ENCODE measurements at regions not wholly inside any gene's neighbourhood (a gene's known extent, or its start where the extent isn't known, plus 50 kb on each side); places are given as distances from the start of the nearest gene placed in this dataset.

- TF ChIP-seq TAF1 (IDR thresholded peaks at IDR 0.05; ENCODE audit: low read depth, low read length) = no peak
- no peak for TF ChIP-seq POLR2AphosphoS5 (IDR thresholded peaks at IDR 0.05; ENCODE audit: low read depth, low read length)
- TF ChIP-seq SPI1 (IDR thresholded peaks at IDR 0.05; ENCODE audit: low read depth, low read length) = no peak
- no peak for TF ChIP-seq POLR2A (IDR thresholded peaks at IDR 0.05; ENCODE audit: low read depth, low read length)
- no peak for TF ChIP-seq POU2F2 (IDR thresholded peaks at IDR 0.05; ENCODE audit: low read depth, low read length)
- TF ChIP-seq PAX5 (IDR thresholded peaks at IDR 0.05; ENCODE audit: insufficient read depth, low read length, severe bottlenecking) = no peak
- FAIRE-seq = no peak
- no peak for DNase-seq (ENCODE audit: insufficient read length, low spot score)
Observed at GRCh38 chr15:94535298-94536048, 304.1 kb downstream of the MCTP2 start.

- DNase-seq (ENCODE audit: insufficient read length, low spot score) (no peak), FAIRE-seq (no peak)
- TF ChIP-seq POLR2A (IDR thresholded peaks at IDR 0.05; ENCODE audit: low read depth, low read length) = no peak
- no peak for TF ChIP-seq POU2F2 (IDR thresholded peaks at IDR 0.05; ENCODE audit: low read depth, low read length)
- TF ChIP-seq TAF1 (IDR thresholded peaks at IDR 0.05; ENCODE audit: low read depth, low read length) = no peak
- TF ChIP-seq SPI1 (IDR thresholded peaks at IDR 0.05; ENCODE audit: low read depth, low read length) = no peak
- TF ChIP-seq POLR2AphosphoS5 (IDR thresholded peaks at IDR 0.05; ENCODE audit: low read depth, low read length) = no peak
- no peak for TF ChIP-seq PAX5 (IDR thresholded peaks at IDR 0.05; ENCODE audit: insufficient read depth, low read length, severe bottlenecking)
Observed at GRCh38 chr15:94536549-94536948, 305.2 kb downstream of the MCTP2 start.

GRCh38 chr15:94538280-94538679, 306.9 kb downstream of the MCTP2 start:
- FAIRE-seq = no peak
- DNase-seq (ENCODE audit: insufficient read length, low spot score) = no peak
- TF ChIP-seq POLR2A (IDR thresholded peaks at IDR 0.05; ENCODE audit: low read depth, low read length) (no peak), POU2F2 (IDR thresholded peaks at IDR 0.05; ENCODE audit: low read depth, low read length) (no peak), TAF1 (IDR thresholded peaks at IDR 0.05; ENCODE audit: low read depth, low read length) (no peak), PAX5 (IDR thresholded peaks at IDR 0.05; ENCODE audit: insufficient read depth, low read length, severe bottlenecking) (no peak), POLR2AphosphoS5 (IDR thresholded peaks at IDR 0.05; ENCODE audit: low read depth, low read length) (no peak), SPI1 (IDR thresholded peaks at IDR 0.05; ENCODE audit: low read depth, low read length) (no peak)

GRCh38 chr15:94542391-94542790, 311.0 kb downstream of the MCTP2 start:
- DNase-seq (ENCODE audit: insufficient read length, low spot score) (no peak), FAIRE-seq (no peak)
- no peak for TF ChIP-seq PAX5 (IDR thresholded peaks at IDR 0.05; ENCODE audit: insufficient read depth, low read length, severe bottlenecking)
- no peak for TF ChIP-seq SPI1 (IDR thresholded peaks at IDR 0.05; ENCODE audit: low read depth, low read length)
- no peak for TF ChIP-seq POLR2AphosphoS5 (IDR thresholded peaks at IDR 0.05; ENCODE audit: low read depth, low read length)
- no peak for TF ChIP-seq TAF1 (IDR thresholded peaks at IDR 0.05; ENCODE audit: low read depth, low read length)
- no peak for TF ChIP-seq POLR2A (IDR thresholded peaks at IDR 0.05; ENCODE audit: low read depth, low read length)
- no peak for TF ChIP-seq POU2F2 (IDR thresholded peaks at IDR 0.05; ENCODE audit: low read depth, low read length)

GRCh38 chr15:94546808-94547207, 315.4 kb downstream of the MCTP2 start:
- no peak for DNase-seq (ENCODE audit: insufficient read length, low spot score)
- no peak for FAIRE-seq
- TF ChIP-seq POLR2AphosphoS5 (IDR thresholded peaks at IDR 0.05; ENCODE audit: low read depth, low read length) (no peak), PAX5 (IDR thresholded peaks at IDR 0.05; ENCODE audit: insufficient read depth, low read length, severe bottlenecking) (no peak), POU2F2 (IDR thresholded peaks at IDR 0.05; ENCODE audit: low read depth, low read length) (no peak), POLR2A (IDR thresholded peaks at IDR 0.05; ENCODE audit: low read depth, low read length) (no peak), SPI1 (IDR thresholded peaks at IDR 0.05; ENCODE audit: low read depth, low read length) (no peak), TAF1 (IDR thresholded peaks at IDR 0.05; ENCODE audit: low read depth, low read length) (no peak)

GRCh38 chr15:94547711-94548110, 316.4 kb downstream of the MCTP2 start:
- no peak for TF ChIP-seq PAX5 (IDR thresholded peaks at IDR 0.05; ENCODE audit: insufficient read depth, low read length, severe bottlenecking)
- no peak for TF ChIP-seq POLR2AphosphoS5 (IDR thresholded peaks at IDR 0.05; ENCODE audit: low read depth, low read length)
- TF ChIP-seq POLR2A (IDR thresholded peaks at IDR 0.05; ENCODE audit: low read depth, low read length) = no peak
- TF ChIP-seq TAF1 (IDR thresholded peaks at IDR 0.05; ENCODE audit: low read depth, low read length) = no peak
- no peak for TF ChIP-seq SPI1 (IDR thresholded peaks at IDR 0.05; ENCODE audit: low read depth, low read length)
- no peak for TF ChIP-seq POU2F2 (IDR thresholded peaks at IDR 0.05; ENCODE audit: low read depth, low read length)
- DNase-seq (ENCODE audit: insufficient read length, low spot score) (no peak), FAIRE-seq (no peak)

- TF ChIP-seq SPI1 (IDR thresholded peaks at IDR 0.05; ENCODE audit: low read depth, low read length) = no peak
- TF ChIP-seq PAX5 (IDR thresholded peaks at IDR 0.05; ENCODE audit: insufficient read depth, low read length, severe bottlenecking) = no peak
- no peak for TF ChIP-seq POLR2A (IDR thresholded peaks at IDR 0.05; ENCODE audit: low read depth, low read length)
- TF ChIP-seq POLR2AphosphoS5 (IDR thresholded peaks at IDR 0.05; ENCODE audit: low read depth, low read length) = no peak
- no peak for TF ChIP-seq TAF1 (IDR thresholded peaks at IDR 0.05; ENCODE audit: low read depth, low read length)
- TF ChIP-seq POU2F2 (IDR thresholded peaks at IDR 0.05; ENCODE audit: low read depth, low read length) = no peak
- FAIRE-seq (no peak), DNase-seq (ENCODE audit: insufficient read length, low spot score) (no peak)
Observed at GRCh38 chr15:94555841-94556519, 324.6 kb downstream of the MCTP2 start.

- no peak for TF ChIP-seq POLR2AphosphoS5 (IDR thresholded peaks at IDR 0.05; ENCODE audit: low read depth, low read length)
- no peak for TF ChIP-seq SPI1 (IDR thresholded peaks at IDR 0.05; ENCODE audit: low read depth, low read length)
- TF ChIP-seq POLR2A (IDR thresholded peaks at IDR 0.05; ENCODE audit: low read depth, low read length) = no peak
- TF ChIP-seq POU2F2 (IDR thresholded peaks at IDR 0.05; ENCODE audit: low read depth, low read length) = no peak
- TF ChIP-seq PAX5 (IDR thresholded peaks at IDR 0.05; ENCODE audit: insufficient read depth, low read length, severe bottlenecking) = no peak
- TF ChIP-seq TAF1 (IDR thresholded peaks at IDR 0.05; ENCODE audit: low read depth, low read length) = no peak
- DNase-seq (ENCODE audit: insufficient read length, low spot score) (no peak), FAIRE-seq (no peak)
Observed at GRCh38 chr15:94561036-94561689, 329.8 kb downstream of the MCTP2 start.

- DNase-seq (ENCODE audit: insufficient read length, low spot score) = no peak
- TF ChIP-seq SPI1 (IDR thresholded peaks at IDR 0.05; ENCODE audit: low read depth, low read length) (no peak), POLR2AphosphoS5 (IDR thresholded peaks at IDR 0.05; ENCODE audit: low read depth, low read length) (no peak), POLR2A (IDR thresholded peaks at IDR 0.05; ENCODE audit: low read depth, low read length) (no peak), PAX5 (IDR thresholded peaks at IDR 0.05; ENCODE audit: insufficient read depth, low read length, severe bottlenecking) (no peak)
- FAIRE-seq = no peak
Observed at GRCh38 chr15:94563456-94563855, 332.1 kb downstream of the MCTP2 start.

All from GM12891 (cell line).